Gastroesophageal sphincter (tissue), 3 donors: ENCODE measurements at regions not wholly inside any gene's neighbourhood (a gene's known extent, or its start where the extent isn't known, plus 50 kb on each side); places are given as distances from the start of the nearest gene placed in this dataset.

ENCODE experiments used
- EP300 ChIP-seq: sonication (generic); formaldehyde crosslinking; IDR thresholded peaks from one replicate; pipeline ENCODE4 v1.6.1; 2017; ENCODE audit warnings: antibody characterized with exemption, mild to moderate bottlenecking
- POLR2A ChIP-seq, 2 donors: fragments of 450-650 bp; IDR thresholded peaks; one replicate each; pipeline ENCODE4 v1.6.1; 2017; ENCODE audit warnings: antibody characterized with exemption in 2 of 2, mild to moderate bottlenecking in 2 of 2, moderate library complexity in 1 of 2
- POLR2AphosphoS5 ChIP-seq: sonication (generic); formaldehyde crosslinking; IDR thresholded peaks from one replicate; pipeline ENCODE4 v1.6.1; 2017; ENCODE audit warnings: antibody characterized with exemption
- TF ChIP-seq, protein P1 (sequence below), 4 experiments: fragments of 200-600 bp in 2 of 4; fragments of 450-650 bp in 2 of 4; sonication (generic) in 1 of 4; IDR thresholded peaks; one replicate each; pipeline ENCODE4 v1.5.1; 2017 to 2019; ENCODE audit warnings: antibody characterized with exemption in 4 of 4, mild to moderate bottlenecking in 2 of 4, moderate library complexity in 2 of 4

DNA sequence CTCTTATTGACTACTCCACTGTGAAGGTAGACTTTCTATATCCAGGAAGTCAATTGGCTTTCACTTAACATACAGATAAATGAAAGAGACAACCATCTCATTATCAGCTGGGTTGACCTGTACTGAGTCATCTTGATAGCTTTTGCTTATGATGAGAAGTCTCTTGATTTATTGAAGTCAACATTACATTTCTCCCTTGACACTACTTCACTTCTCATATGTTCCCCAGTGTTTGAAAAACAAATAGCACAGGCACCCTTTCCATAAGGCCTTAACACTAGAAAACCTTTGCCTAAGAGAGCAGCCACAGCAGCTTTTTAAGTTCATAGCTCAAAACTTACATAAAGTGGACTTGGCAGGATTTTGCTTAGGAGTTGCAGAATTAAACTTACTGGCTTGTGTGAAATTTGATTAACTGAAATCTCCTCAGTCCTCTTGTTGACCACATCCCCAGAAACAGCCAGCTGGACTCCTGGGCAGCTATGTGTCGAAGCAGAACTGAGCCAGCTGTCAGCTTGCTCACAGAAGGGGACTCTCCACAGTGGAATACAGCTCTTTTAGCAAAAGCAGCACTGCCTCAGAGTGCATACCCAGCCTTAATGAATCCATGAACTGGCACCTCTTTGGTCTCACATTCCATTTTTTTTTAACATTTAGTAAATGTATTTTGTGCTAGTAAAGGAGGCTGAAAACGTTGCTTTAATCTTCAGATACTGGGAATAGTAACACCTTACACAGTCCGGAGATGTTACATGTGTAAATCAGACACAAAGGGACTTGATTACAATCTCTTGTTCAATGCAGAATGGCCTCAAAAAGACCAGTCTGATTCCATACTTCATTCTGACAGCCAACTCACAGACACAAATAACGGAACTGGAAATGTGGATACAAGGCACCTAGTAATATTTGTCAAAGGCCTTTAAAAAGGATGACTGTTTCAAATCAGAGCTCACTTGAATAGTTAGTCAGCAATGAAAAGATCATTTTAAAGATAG is 1532.7 kb downstream of the HACE1 start:
- TF ChIP-seq POLR2A (IDR thresholded peaks at IDR 0.05), result no peak
- TF ChIP-seq, protein P1, sequence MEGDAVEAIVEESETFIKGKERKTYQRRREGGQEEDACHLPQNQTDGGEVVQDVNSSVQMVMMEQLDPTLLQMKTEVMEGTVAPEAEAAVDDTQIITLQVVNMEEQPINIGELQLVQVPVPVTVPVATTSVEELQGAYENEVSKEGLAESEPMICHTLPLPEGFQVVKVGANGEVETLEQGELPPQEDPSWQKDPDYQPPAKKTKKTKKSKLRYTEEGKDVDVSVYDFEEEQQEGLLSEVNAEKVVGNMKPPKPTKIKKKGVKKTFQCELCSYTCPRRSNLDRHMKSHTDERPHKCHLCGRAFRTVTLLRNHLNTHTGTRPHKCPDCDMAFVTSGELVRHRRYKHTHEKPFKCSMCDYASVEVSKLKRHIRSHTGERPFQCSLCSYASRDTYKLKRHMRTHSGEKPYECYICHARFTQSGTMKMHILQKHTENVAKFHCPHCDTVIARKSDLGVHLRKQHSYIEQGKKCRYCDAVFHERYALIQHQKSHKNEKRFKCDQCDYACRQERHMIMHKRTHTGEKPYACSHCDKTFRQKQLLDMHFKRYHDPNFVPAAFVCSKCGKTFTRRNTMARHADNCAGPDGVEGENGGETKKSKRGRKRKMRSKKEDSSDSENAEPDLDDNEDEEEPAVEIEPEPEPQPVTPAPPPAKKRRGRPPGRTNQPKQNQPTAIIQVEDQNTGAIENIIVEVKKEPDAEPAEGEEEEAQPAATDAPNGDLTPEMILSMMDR (IDR thresholded peaks at IDR 0.05), result no peak
- TF ChIP-seq EP300, result no peak
- no peak for TF ChIP-seq POLR2AphosphoS5
